ENCODE measurements at regions not wholly inside any gene's neighbourhood (a gene's known extent, or its start where the extent isn't known, plus 50 kb on each side); places are given as distances from the start of the nearest gene placed in this dataset.
A peak's percentile ranks its signal among the peaks of the same experiment; 100 is the strongest.
"Not testable (repeated sequence)": the region's sequence is repeated elsewhere in the genome, so short reads cannot be mapped to it uniquely, and the experiment has no call there.

- no peaks in the 10 kb centered on the region for H3K9me3 ChIP-seq (ENCODE audit: control insufficient read depth, insufficient read depth, low read depth, low read length)
- no peak overlapping the region for H3K27ac ChIP-seq (ENCODE audit: low read depth, low read length)
- H3K27me3 ChIP-seq (ENCODE audit: control insufficient read depth, insufficient read depth, low read length): no peaks in the 10 kb centered on the region; the same call in 1 of the 2 replicates
- no peak overlapping the region for H3K9ac ChIP-seq (ENCODE audit: low read length)
- peaks cover 10% of the 10 kb centered on the region for H3K4me1 ChIP-seq (ENCODE audit: control insufficient read depth, insufficient read depth, low read length)
- no peaks in the 10 kb centered on the region for H3K36me3 ChIP-seq (ENCODE audit: control insufficient read depth, insufficient read depth, low read length)
- no peak overlapping the region for H3K4me3 ChIP-seq (ENCODE audit: low read depth, low read length)
These were observed 72.9 kb upstream of the IRX4 start for GRCh38 chr5:1955586-1955985.

GRCh38 chr5:1953710-1954109 is 71.0 kb upstream of the IRX4 start:
- not testable (repeated sequence) for H3K27me3 ChIP-seq (ENCODE audit: control insufficient read depth, insufficient read depth, low read length); H3K9me3 ChIP-seq (ENCODE audit: control insufficient read depth, insufficient read depth, low read depth, low read length); H3K36me3 ChIP-seq (ENCODE audit: control insufficient read depth, insufficient read depth, low read length); H3K27ac ChIP-seq (ENCODE audit: low read depth, low read length); H3K9ac ChIP-seq (ENCODE audit: low read length); H3K4me3 ChIP-seq (ENCODE audit: low read depth, low read length)
- peaks cover 10% of the 10 kb centered on the region for H3K4me1 ChIP-seq (ENCODE audit: control insufficient read depth, insufficient read depth, low read length)

- no peaks in the 10 kb centered on the region for H3K36me3 ChIP-seq (ENCODE audit: control insufficient read depth, insufficient read depth, low read length)
- peaks cover 10% of the 10 kb centered on the region for H3K4me1 ChIP-seq (ENCODE audit: control insufficient read depth, insufficient read depth, low read length)
- H3K4me3 ChIP-seq (ENCODE audit: low read depth, low read length): peak overlapping the region; percentile 3; the same call in 1 of the 2 replicates
- peak overlapping the region; percentile 41; the same call in 1 of the 2 replicates for H3K27ac ChIP-seq (ENCODE audit: low read depth, low read length)
- H3K9me3 ChIP-seq (ENCODE audit: control insufficient read depth, insufficient read depth, low read depth, low read length): no peaks in the 10 kb centered on the region
- peak overlapping the region; percentile 26 for H3K9ac ChIP-seq (ENCODE audit: low read length)
- H3K27me3 ChIP-seq (ENCODE audit: control insufficient read depth, insufficient read depth, low read length): no peaks in the 10 kb centered on the region; the same call in 1 of the 2 replicates
These were observed 69.8 kb upstream of the IRX4 start for GRCh38 chr5:1952444-1953099.

- Histone ChIP-seq H3K9ac (ENCODE audit: low read length) (no peak overlapping the region), H3K9me3 (ENCODE audit: control insufficient read depth, insufficient read depth, low read depth, low read length) (no peaks in the 10 kb centered on the region), H3K36me3 (ENCODE audit: control insufficient read depth, insufficient read depth, low read length) (no peaks in the 10 kb centered on the region), H3K27me3 (ENCODE audit: control insufficient read depth, insufficient read depth, low read length) (no peaks in the 10 kb centered on the region; the same call in 1 of the 2 replicates), H3K27ac (ENCODE audit: low read depth, low read length) (no peak overlapping the region), H3K4me3 (ENCODE audit: low read depth, low read length) (no peak overlapping the region), H3K4me1 (ENCODE audit: control insufficient read depth, insufficient read depth, low read length) (peaks cover 10% of the 10 kb centered on the region)
These were observed 69.3 kb upstream of the IRX4 start for GRCh38 chr5:1952021-1952420.

- H3K4me1 ChIP-seq (ENCODE audit: control insufficient read depth, insufficient read depth, low read length): peaks cover 10% of the 10 kb centered on the region
- H3K4me3 ChIP-seq (ENCODE audit: low read depth, low read length): no peak overlapping the region
- H3K27ac ChIP-seq (ENCODE audit: low read depth, low read length): no peak overlapping the region
- H3K27me3 ChIP-seq (ENCODE audit: control insufficient read depth, insufficient read depth, low read length): no peaks in the 10 kb centered on the region; the same call in 1 of the 2 replicates
- H3K9ac ChIP-seq (ENCODE audit: low read length): no peak overlapping the region
- no peaks in the 10 kb centered on the region for H3K36me3 ChIP-seq (ENCODE audit: control insufficient read depth, insufficient read depth, low read length)
- H3K9me3 ChIP-seq (ENCODE audit: control insufficient read depth, insufficient read depth, low read depth, low read length): no peaks in the 10 kb centered on the region
These were observed 68.6 kb upstream of the IRX4 start for GRCh38 chr5:1951165-1951816.

- H3K27ac ChIP-seq (ENCODE audit: low read depth, low read length): no peak overlapping the region
- H3K27me3 ChIP-seq (ENCODE audit: control insufficient read depth, insufficient read depth, low read length): peaks cover 2% of the 10 kb centered on the region; the same call in 1 of the 2 replicates
- H3K9ac ChIP-seq (ENCODE audit: low read length): no peak overlapping the region
- no peaks in the 10 kb centered on the region for H3K9me3 ChIP-seq (ENCODE audit: control insufficient read depth, insufficient read depth, low read depth, low read length)
- H3K4me3 ChIP-seq (ENCODE audit: low read depth, low read length): no peak overlapping the region
- no peaks in the 10 kb centered on the region for H3K36me3 ChIP-seq (ENCODE audit: control insufficient read depth, insufficient read depth, low read length)
- H3K4me1 ChIP-seq (ENCODE audit: control insufficient read depth, insufficient read depth, low read length): peaks cover 10% of the 10 kb centered on the region
These were observed 68.0 kb upstream of the IRX4 start for GRCh38 chr5:1950708-1951103.

GRCh38 chr5:1950096-1950707 is 67.5 kb upstream of the IRX4 start:
- H3K4me1 ChIP-seq (ENCODE audit: control insufficient read depth, insufficient read depth, low read length): peaks cover 10% of the 10 kb centered on the region
- H3K36me3 ChIP-seq (ENCODE audit: control insufficient read depth, insufficient read depth, low read length): no peaks in the 10 kb centered on the region
- H3K27ac ChIP-seq (ENCODE audit: low read depth, low read length): no peak overlapping the region
- no peak overlapping the region for H3K9ac ChIP-seq (ENCODE audit: low read length)
- no peaks in the 10 kb centered on the region for H3K9me3 ChIP-seq (ENCODE audit: control insufficient read depth, insufficient read depth, low read depth, low read length)
- no peak overlapping the region for H3K4me3 ChIP-seq (ENCODE audit: low read depth, low read length)
- H3K27me3 ChIP-seq (ENCODE audit: control insufficient read depth, insufficient read depth, low read length): peaks cover 7% of the 10 kb centered on the region; the same call in 1 of the 2 replicates

GRCh38 chr5:1949253-1949652 is 66.5 kb upstream of the IRX4 start:
- Histone ChIP-seq H3K9me3 (ENCODE audit: control insufficient read depth, insufficient read depth, low read depth, low read length) (no peaks in the 10 kb centered on the region), H3K27me3 (ENCODE audit: control insufficient read depth, insufficient read depth, low read length) (peaks cover 11% of the 10 kb centered on the region; the same call in 1 of the 2 replicates), H3K4me3 (ENCODE audit: low read depth, low read length) (no peak overlapping the region), H3K36me3 (ENCODE audit: control insufficient read depth, insufficient read depth, low read length) (no peaks in the 10 kb centered on the region), H3K4me1 (ENCODE audit: control insufficient read depth, insufficient read depth, low read length) (peaks cover 17% of the 10 kb centered on the region), H3K9ac (ENCODE audit: low read length) (no peak overlapping the region), H3K27ac (ENCODE audit: low read depth, low read length) (no peak overlapping the region)

GRCh38 chr5:1948663-1949191 is 66.0 kb upstream of the IRX4 start:
- no peak overlapping the region for H3K9ac ChIP-seq (ENCODE audit: low read length)
- H3K4me3 ChIP-seq (ENCODE audit: low read depth, low read length): no peak overlapping the region
- H3K27me3 ChIP-seq (ENCODE audit: control insufficient read depth, insufficient read depth, low read length): peaks cover 15% of the 10 kb centered on the region; the same call in 1 of the 2 replicates
- H3K27ac ChIP-seq (ENCODE audit: low read depth, low read length): no peak overlapping the region
- no peaks in the 10 kb centered on the region for H3K9me3 ChIP-seq (ENCODE audit: control insufficient read depth, insufficient read depth, low read depth, low read length)
- peaks cover 17% of the 10 kb centered on the region for H3K4me1 ChIP-seq (ENCODE audit: control insufficient read depth, insufficient read depth, low read length)
- H3K36me3 ChIP-seq (ENCODE audit: control insufficient read depth, insufficient read depth, low read length): no peaks in the 10 kb centered on the region

- Histone ChIP-seq H3K27me3 (ENCODE audit: control insufficient read depth, insufficient read depth, low read length) (peaks cover 19% of the 10 kb centered on the region; the same call in 1 of the 2 replicates), H3K9me3 (ENCODE audit: control insufficient read depth, insufficient read depth, low read depth, low read length) (no peaks in the 10 kb centered on the region), H3K4me1 (ENCODE audit: control insufficient read depth, insufficient read depth, low read length) (peaks cover 17% of the 10 kb centered on the region), H3K36me3 (ENCODE audit: control insufficient read depth, insufficient read depth, low read length) (no peaks in the 10 kb centered on the region), H3K4me3 (ENCODE audit: low read depth, low read length) (no peak overlapping the region), H3K9ac (ENCODE audit: low read length) (no peak overlapping the region), H3K27ac (ENCODE audit: low read depth, low read length) (no peak overlapping the region)
These were observed 65.4 kb upstream of the IRX4 start for GRCh38 chr5:1948111-1948510.

GRCh38 chr5:1946776-1947175 is 64.1 kb upstream of the IRX4 start:
- 0 out of 2 replicates have a peak, but pooled peaks cover 3% of the 10 kb centered on the region for H3K9me3 ChIP-seq (ENCODE audit: control insufficient read depth, insufficient read depth, low read depth, low read length)
- no peak overlapping the region for H3K27ac ChIP-seq (ENCODE audit: low read depth, low read length)
- H3K9ac ChIP-seq (ENCODE audit: low read length): no peak overlapping the region
- peaks cover 19% of the 10 kb centered on the region; the same call in 1 of the 2 replicates for H3K27me3 ChIP-seq (ENCODE audit: control insufficient read depth, insufficient read depth, low read length)
- peaks cover 6% of the 10 kb centered on the region; the same call in 1 of the 2 replicates for H3K4me1 ChIP-seq (ENCODE audit: control insufficient read depth, insufficient read depth, low read length)
- no peaks in the 10 kb centered on the region for H3K36me3 ChIP-seq (ENCODE audit: control insufficient read depth, insufficient read depth, low read length)
- no peak overlapping the region for H3K4me3 ChIP-seq (ENCODE audit: low read depth, low read length)

Data from HUES6 (cell line).